ENCODE measurements at regions not wholly inside any gene's neighbourhood (a gene's known extent, or its start where the extent isn't known, plus 50 kb on each side); places are given as distances from the start of the nearest gene placed in this dataset.

GRCh38 chr1:219273088-219273686 is 99.5 kb downstream of the LYPLAL1 start:
- DNase-seq (ENCODE audit: low spot score): no peak

GRCh38 chr1:219271818-219272535 is 98.3 kb downstream of the LYPLAL1 start:
- DNase-seq (ENCODE audit: low spot score): no peak

GRCh38 chr1:219269171-219269570 is 95.5 kb downstream of the LYPLAL1 start:
- DNase-seq (ENCODE audit: low spot score): no peak

GRCh38 chr1:219266524-219266923 is 92.8 kb downstream of the LYPLAL1 start:
- no peak for DNase-seq (ENCODE audit: low spot score)

GRCh38 chr1:219265026-219265515 is 91.4 kb downstream of the LYPLAL1 start:
- no peak for DNase-seq (ENCODE audit: low spot score)

- DNase-seq (ENCODE audit: low spot score): no peak
Measured at GRCh38 chr1:219264561-219264960, 90.9 kb downstream of the LYPLAL1 start.

Measured in kidney capillary endothelial cell (primary cell).